ENCODE measurements at regions not wholly inside any gene's neighbourhood (a gene's known extent, or its start where the extent isn't known, plus 50 kb on each side); places are given as distances from the start of the nearest gene placed in this dataset.

DNA sequence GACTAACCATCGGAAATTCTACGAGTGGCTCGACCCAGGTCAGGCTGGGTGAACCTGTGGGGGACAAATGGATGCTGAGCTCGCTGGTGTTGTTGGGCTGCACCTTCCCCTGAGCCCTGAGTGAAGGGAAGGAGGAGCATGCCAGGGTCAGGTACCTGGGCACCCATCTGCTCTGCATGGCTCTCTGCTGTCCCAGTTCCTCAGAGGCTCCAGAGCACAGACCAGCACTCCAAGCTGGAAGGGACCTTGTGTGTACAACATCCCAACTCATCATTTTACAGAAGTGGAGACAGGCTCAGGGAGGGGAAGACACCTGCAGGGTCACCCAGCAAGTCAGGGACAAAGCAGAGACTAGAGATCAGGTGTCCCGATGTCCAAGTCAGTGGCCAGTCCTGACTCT, 84.9 kb upstream of the NLRP1 start:
- TF ChIP-seq POLR2AphosphoS5 (IDR thresholded peaks at IDR 0.05; ENCODE audit: low read depth): no peak
- TF ChIP-seq, protein P1, sequence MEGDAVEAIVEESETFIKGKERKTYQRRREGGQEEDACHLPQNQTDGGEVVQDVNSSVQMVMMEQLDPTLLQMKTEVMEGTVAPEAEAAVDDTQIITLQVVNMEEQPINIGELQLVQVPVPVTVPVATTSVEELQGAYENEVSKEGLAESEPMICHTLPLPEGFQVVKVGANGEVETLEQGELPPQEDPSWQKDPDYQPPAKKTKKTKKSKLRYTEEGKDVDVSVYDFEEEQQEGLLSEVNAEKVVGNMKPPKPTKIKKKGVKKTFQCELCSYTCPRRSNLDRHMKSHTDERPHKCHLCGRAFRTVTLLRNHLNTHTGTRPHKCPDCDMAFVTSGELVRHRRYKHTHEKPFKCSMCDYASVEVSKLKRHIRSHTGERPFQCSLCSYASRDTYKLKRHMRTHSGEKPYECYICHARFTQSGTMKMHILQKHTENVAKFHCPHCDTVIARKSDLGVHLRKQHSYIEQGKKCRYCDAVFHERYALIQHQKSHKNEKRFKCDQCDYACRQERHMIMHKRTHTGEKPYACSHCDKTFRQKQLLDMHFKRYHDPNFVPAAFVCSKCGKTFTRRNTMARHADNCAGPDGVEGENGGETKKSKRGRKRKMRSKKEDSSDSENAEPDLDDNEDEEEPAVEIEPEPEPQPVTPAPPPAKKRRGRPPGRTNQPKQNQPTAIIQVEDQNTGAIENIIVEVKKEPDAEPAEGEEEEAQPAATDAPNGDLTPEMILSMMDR (IDR thresholded peaks at IDR 0.05; ENCODE audit: insufficient read depth, low read length): no peak

Measured in HL-60 (cell line).